ENCODE measurements at regions not wholly inside any gene's neighbourhood (a gene's known extent, or its start where the extent isn't known, plus 50 kb on each side); places are given as distances from the start of the nearest gene placed in this dataset.
"Not testable (repeated sequence)": the region's sequence is repeated elsewhere in the genome, so short reads cannot be mapped to it uniquely, and the experiment has no call there.

DNA sequence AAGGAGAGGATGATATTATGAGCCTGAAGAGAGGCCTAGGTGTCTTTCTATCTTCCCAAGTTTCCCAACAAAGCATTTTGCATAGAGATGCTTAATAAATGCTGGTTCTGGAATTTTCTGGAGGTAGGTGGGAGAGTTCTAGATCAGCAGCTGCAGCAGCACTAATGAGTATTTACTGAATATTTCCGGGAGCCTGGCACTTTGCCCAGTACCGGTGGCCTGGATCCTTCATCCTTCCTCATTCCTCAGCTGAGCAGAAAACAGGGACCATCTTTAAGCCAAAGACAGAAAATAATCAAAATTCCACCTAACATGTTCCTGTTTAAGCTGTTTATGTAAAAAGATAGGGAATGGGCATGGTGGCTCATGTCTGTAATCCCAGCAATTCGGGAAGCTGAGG, 813.2 kb upstream of the AUTS2 start:
- TF ChIP-seq, protein P1, sequence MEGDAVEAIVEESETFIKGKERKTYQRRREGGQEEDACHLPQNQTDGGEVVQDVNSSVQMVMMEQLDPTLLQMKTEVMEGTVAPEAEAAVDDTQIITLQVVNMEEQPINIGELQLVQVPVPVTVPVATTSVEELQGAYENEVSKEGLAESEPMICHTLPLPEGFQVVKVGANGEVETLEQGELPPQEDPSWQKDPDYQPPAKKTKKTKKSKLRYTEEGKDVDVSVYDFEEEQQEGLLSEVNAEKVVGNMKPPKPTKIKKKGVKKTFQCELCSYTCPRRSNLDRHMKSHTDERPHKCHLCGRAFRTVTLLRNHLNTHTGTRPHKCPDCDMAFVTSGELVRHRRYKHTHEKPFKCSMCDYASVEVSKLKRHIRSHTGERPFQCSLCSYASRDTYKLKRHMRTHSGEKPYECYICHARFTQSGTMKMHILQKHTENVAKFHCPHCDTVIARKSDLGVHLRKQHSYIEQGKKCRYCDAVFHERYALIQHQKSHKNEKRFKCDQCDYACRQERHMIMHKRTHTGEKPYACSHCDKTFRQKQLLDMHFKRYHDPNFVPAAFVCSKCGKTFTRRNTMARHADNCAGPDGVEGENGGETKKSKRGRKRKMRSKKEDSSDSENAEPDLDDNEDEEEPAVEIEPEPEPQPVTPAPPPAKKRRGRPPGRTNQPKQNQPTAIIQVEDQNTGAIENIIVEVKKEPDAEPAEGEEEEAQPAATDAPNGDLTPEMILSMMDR (IDR thresholded peaks at IDR 0.05; ENCODE audit: low read depth, low read length): no peak

DNA sequence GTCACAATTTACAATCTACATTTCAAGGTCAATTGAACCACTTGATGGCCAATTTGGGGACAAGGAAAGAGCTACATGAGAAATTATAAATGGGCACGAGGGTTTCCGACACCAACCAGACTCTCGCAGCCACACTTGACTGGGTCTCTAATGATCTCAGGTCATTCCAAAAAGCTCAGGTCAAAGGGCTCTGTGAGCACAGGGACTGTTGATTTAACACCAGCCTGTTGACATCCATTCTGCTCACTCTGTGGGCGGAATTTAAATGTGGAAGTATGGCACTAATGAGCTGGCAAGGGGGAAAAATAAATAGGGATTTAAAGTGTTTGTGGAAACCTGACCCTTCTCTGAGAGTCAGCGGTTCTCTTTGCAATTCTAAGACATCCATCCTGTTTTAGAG, 810.7 kb upstream of the AUTS2 start:
- no peak for DNase-seq (ENCODE audit: extremely low read depth, low read depth)
- TF ChIP-seq, protein P1 (IDR thresholded peaks at IDR 0.05; ENCODE audit: low read depth, low read length): no peak

More for the DNA sequence above, 813.2 kb upstream of the AUTS2 start:
- no peak for DNase-seq (ENCODE audit: extremely low read depth, low read depth)

DNA sequence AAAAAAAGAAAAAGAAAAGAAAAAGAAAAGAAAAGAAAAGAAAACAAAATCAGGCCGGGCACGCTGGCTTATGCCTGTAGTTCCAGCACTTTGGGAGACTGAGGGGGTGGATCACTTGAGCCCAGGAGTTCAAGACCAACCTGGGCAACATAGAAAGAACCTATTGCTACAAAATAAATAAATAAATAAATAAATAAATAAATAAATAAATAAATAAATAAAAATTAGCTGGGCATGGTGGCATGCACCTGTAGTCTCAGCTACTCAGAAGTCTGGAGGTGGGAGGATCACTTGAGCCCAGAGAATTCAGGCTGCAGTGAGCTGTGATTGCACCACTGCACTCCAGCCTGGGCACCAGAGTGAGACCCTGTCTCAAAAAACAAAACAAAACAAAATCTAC, 809.7 kb upstream of the AUTS2 start:
- DNase-seq (ENCODE audit: extremely low read depth, low read depth): not testable (repeated sequence)

DNA sequence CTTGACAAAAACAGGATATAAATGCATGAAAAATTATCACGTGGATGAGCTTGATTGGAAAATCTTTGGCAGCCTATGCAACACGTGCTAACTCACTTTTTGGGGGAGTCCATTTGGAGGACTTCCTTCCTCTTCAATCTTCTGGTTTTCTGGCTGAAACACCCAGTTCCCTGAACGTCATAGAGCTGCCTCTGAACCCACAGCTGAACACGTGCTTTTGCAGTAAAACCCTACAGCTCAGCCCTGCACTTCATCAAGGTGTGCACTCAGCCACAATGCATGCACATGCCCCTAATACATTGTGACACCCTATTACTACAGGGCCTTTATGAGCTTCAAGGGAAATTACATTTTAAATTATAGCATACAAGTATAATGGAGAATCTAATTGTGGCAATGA, 808.7 kb upstream of the AUTS2 start:
- DNase-seq (ENCODE audit: extremely low read depth, low read depth): no peak

DNA sequence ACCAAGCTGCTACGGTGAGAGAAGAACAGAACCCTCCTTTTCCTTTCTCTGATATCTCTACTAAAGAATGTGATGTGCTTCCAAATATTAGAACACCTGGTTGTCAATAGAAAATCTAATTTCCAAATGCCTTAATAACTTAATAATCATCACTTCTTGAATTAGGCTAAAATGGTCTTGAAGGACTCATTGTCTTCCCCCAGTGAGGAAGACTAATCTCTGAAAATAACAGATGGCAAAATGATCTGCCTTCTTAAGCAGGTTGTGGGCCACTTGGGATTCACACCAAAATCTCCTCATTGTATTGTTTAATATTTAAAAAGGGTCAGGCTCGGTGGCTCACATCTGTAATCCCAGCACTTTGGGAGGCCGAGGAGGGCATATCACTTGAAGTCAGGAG, 805.9 kb upstream of the AUTS2 start:
- DNase-seq (ENCODE audit: extremely low read depth, low read depth): no peak
- TF ChIP-seq, protein P1 (IDR thresholded peaks at IDR 0.05; ENCODE audit: low read depth, low read length): no peak

More for the DNA sequence above, 808.7 kb upstream of the AUTS2 start:
- TF ChIP-seq, protein P1 (IDR thresholded peaks at IDR 0.05; ENCODE audit: low read depth, low read length): no peak

DNA sequence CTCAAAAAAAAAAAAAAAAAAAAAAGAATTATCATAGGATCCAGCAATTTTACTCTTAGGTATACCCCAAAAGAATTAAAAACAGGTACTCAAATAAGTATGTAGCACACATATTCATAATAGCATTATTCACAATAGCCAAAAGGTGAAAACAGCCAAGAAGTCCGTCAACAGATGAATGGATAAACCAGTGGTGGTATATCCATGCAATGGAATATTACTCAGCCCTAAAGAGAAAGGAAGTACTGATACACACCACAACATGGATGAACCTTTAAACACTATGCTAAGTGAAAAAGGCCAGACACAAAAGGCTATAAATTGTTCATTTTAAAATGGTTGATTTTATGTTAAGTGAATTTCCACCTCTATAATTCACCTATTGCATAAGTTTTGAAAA, 804.8 kb upstream of the AUTS2 start:
- no peak for DNase-seq (ENCODE audit: extremely low read depth, low read depth)
- TF ChIP-seq, protein P1 (IDR thresholded peaks at IDR 0.05; ENCODE audit: low read depth, low read length): no peak

DNA sequence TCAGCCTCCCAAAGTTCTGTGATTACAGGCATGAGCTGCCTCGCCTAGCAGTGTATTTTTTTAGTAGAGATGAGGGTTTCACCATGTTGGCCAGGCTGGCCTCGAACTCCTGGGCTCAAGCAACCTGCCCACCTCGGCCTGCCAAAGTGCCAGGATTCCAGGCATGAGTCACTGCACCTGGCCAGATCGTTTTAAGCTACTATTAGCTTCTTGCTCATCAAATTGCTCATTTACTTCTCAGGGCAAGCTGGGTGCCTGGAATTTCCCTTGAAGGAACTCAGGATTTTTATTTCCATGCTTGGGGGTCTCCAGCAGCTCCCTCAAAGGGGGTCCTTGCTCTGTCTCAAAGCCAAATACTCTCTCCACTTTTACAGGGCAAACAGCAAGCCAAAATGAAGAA, 798.0 kb upstream of the AUTS2 start:
- TF ChIP-seq, protein P1 (IDR thresholded peaks at IDR 0.05; ENCODE audit: low read depth, low read length): no peak
- no peak for DNase-seq (ENCODE audit: extremely low read depth, low read depth)

DNA sequence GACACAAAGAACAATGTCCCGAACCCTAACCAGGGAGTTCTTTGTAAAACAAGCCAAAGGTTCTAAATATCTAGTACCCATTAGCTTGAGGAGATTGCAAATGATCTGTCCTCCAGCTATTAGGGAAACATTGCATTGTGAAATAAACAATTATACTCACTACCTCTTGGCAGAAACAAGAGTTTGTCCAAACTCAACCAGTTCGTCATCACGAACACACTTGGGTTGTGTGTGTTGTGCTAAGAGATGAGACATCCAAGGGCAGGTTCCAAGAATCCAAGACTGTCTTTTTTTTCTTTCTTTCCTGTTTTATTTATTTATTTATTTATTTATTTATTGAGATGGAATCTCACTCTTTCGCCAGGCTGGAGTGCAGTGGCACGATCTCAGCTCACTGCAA, 793.1 kb upstream of the AUTS2 start:
- no peak for DNase-seq (ENCODE audit: extremely low read depth, low read depth)
- TF ChIP-seq, protein P1 (IDR thresholded peaks at IDR 0.05; ENCODE audit: low read depth, low read length): no peak

All from AG09319 (cell line).